NCI-H1930 (cell line): ENCODE measurements at regions not wholly inside any gene's neighbourhood (a gene's known extent, or its start where the extent isn't known, plus 50 kb on each side); places are given as distances from the start of the nearest gene placed in this dataset.

Source experiments
- DNase-seq, 2 experiments: peaks; one replicate each; lab custom pipeline; 2025; lab: John Stamatoyannopoulos, UW

- DNase-seq: no peak
These were observed 156.0 kb upstream of the TIAM1 start for GRCh38 chr21:31500071-31500470.

- no peak for DNase-seq
These were observed 154.9 kb upstream of the TIAM1 start for GRCh38 chr21:31498985-31499384.

DNA sequence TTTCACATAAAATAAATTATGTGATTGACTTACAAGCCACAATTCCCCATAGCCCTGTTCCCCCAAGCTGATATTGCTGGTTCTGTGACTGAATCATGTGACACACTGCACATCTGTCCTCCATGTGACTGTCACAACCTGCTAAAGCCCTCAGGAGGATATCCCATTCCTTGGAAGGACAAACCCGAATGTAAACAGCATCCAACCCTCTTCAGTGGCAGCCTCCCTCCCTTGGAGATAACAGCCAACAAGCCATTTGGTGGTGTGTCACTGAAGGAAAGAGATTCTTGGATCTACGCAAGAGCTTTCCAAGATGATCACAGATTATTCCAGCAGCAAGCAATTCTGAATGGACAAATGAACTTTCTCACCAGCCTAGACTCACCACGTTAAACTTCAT, 153.9 kb upstream of the TIAM1 start:
- DNase-seq: no peak

- no peak for DNase-seq
These were observed 149.4 kb upstream of the TIAM1 start for GRCh38 chr21:31493350-31493880.

DNA sequence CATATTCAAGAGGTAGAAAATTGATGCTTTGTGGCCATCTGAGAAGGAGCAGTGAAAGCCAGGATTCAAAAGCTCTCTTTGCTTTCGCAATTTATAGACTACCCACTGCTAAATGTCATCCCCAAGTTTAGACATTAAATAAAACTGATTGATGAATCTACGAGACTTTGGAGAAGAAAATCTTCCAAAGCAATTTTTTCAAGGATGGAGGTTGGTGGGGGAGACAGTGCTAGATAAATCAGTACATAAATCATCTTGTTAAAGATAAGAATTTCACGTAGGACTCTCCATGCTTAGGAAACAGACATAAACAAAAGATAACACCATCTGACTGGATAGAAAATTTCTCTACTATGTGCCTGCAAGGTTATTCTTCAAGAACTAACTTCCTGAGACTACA, 147.6 kb upstream of the TIAM1 start:
- no peak for DNase-seq

DNA sequence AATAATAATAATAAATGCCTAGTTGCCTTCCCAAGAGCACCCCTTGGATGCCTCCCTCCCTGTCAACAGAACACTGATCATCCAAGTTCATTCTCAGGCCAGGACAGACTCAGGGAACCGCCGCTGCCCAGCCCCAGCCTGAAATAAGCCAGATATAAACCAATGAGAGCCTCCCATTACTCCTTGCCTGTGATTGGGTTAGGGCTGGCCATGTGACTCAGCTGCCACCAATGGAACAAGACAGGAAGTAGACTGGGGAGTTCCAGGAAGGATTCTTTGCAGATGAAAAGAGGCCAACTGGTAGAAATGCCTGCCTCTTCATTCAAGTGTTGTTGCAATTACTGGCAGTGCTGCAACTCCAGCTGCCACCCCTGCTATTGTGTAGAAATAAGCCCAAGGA, 146.4 kb upstream of the TIAM1 start:
- DNase-seq: no peak

GRCh38 chr21:31489726-31490125, 145.7 kb upstream of the TIAM1 start:
- DNase-seq: no peak

DNA sequence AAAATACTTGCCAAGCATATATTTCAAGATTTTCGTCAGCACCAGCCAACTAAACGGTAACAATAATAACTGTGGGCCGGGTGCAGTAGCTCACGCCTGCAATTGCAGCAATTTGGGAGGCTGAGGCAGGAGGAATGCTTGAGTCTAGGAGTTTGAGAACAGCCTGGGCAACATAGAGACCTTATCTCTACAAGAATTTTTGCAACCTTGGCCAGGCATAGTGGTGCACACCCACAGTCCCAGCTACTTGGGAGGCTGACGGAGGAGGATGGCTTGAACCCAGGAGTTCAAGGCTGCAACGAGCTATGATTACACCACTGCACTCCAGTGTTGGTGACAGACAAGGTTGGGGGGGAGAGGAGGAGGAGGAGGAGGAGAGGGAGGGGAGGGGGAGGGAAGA, 145.0 kb upstream of the TIAM1 start:
- no peak for DNase-seq

GRCh38 chr21:31484219-31484618, 140.2 kb upstream of the TIAM1 start:
- DNase-seq: no peak

DNA sequence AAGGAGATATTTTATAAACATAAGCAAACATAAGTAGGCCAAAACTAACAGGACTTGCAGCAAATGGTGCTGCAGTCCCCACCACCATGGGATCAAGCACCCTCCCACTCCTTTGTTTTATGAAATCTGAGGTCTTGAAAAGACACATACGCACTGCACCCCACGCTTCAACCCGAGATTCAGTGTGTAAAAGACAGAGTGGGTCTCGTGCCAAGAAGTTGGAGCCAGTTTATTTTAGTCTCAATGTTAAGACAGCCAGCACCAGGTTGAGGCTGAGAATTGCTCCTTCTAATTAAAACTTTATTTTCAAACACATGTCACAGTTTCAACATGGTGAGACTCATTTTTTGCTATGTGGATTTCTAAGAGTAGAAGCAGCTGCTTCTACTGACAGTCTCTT, 139.1 kb upstream of the TIAM1 start:
- DNase-seq: no peak

- DNase-seq: no peak
These were observed 138.4 kb upstream of the TIAM1 start for GRCh38 chr21:31482460-31482859.

- no peak for DNase-seq
These were observed 136.2 kb upstream of the TIAM1 start for GRCh38 chr21:31480228-31480627.

DNA sequence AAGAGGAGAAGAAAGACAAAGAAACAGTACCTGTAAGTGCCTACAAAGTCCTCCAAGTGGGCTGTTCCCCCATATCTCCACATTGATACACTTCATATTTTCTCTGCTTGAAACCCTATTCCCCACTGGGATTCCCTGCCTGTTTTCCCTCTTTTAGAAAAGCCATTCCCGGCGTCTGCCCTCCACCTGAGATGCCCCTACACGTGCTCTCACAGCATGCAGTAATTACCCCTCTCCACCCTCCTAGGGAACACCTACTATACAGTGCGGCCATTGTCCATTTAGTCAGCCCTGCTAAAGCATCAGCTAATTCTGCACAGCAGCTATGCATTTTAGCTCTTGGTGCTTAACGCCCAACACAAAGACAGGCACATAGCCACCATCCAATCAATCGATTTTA, 135.7 kb upstream of the TIAM1 start:
- no peak for DNase-seq

- DNase-seq: no peak
These were observed 135.2 kb upstream of the TIAM1 start for GRCh38 chr21:31479222-31479621.

DNA sequence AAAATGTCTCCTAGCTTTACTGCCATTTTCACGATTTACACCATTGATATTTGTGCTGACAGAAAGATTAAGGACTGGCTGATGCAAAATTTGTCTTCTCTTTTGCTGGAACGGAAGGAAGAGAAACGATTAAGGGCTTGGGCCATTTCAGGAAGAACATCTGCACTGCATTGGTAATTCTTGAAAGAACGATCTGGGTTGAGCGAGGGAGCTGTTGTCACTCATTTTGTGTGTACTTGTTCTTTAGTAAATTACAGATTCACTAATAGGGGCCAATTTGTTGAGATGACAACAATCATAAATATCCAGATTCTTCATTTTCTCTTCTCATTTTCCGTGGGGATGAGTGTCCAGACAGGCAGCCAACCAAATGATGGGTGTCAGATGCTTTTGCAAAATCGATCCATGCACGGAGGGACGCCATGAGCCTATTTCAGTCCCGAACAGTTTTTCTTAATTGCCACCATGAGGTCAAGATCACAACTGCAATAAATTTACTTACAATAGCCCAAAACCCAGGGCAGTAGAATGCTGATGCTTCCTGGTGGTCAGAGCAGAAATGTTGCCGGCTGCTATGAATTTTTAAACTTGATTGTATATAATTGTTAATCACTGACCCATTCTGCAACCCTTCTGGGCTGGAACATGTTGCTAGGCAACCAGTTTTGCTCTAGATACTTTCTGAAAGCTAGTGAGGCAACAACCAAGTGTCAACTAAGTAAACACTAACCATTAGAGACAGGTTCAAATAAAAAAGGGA, 132.4 kb upstream of the TIAM1 start:
- DNase-seq: no peak

DNA sequence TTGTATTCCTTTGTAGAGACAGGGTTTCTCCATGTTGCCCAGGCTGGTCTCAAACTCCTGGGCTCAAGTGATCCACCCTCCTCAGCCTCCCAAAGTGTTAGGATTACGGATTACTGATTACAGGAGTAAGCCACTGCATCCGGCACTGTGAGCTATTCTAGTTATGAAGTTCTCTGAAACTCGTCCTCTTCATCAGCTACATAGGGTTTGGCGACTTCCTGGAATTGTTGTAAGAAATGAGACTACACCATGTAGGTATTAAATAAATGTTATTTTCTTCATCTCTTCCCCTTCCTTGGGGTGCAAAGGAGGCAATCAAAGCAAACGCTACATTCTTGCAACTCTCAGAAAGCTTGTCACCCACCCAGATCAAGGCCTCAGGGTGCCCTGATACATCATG, 131.2 kb upstream of the TIAM1 start:
- no peak for DNase-seq

DNA sequence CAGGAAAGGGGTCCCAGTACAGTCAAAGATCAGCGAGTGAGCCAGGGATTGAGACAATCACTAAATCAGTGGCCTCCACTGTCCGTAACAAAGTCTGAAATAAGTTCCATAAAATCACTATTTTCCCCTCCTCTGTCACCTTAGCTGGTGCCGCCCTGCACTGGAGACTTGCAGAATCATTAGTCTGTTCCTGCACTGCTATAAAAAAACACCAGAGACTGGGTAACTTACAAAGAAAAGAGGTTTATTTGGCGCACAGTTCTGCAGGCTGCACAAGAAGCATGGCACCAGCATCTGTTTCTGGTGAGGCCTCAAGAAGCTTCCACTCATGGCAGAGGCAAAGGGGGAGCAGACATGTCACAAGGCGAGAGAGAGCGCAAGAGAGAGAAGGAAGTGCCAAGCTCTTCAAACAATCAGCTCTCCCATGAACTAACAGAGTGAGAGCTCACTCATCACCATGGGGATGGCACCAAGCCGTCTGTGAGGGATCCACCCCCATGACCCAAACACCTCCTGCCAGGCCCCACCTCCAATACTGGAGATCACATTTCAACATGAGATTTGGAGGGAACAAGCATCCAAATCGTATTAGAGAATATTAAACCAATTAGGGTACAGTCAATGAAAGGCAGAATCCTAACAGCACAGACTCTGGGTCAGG, 129.8 kb upstream of the TIAM1 start:
- DNase-seq: no peak

DNA sequence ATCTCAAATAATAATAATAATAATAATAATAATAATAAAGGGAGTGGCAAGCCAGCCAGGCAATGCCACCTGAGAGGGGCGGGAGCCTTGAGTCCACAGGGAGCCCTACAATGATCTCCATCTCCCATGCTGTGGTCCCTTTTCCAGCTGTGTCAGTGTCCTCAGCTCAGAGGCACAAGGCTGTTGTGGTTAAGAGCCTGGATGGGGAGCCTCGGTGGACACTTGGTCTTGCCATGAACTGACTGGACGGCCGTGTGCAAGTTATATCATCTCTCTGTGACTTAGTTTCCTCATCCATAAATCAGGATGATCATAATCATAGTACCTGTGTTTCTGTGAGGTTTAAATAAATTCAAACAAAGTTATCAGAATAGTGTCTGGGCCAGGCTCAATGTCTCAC, 127.8 kb upstream of the TIAM1 start:
- DNase-seq: no peak

- no peak for DNase-seq
These were observed 127.0 kb upstream of the TIAM1 start for GRCh38 chr21:31470896-31471694.

DNA sequence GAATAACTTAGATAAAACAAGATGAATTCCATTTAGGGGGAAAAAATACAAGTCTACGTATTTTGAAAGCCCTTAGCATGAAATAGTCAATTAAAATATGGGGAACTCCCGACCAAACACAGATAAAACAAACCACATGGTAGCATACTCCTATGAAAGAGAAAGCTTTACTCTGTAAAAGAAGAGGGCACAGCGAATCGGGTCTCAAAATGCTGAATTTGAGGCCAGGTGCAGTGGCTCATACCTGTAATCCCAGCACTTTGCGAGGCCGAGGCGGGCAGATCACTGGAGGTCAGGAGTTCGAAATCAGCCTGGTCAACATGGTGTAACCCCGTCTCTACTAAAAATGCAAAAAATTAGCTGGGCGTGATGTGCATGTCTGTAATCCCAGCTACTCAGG, 116.9 kb upstream of the TIAM1 start:
- no peak for DNase-seq

DNA sequence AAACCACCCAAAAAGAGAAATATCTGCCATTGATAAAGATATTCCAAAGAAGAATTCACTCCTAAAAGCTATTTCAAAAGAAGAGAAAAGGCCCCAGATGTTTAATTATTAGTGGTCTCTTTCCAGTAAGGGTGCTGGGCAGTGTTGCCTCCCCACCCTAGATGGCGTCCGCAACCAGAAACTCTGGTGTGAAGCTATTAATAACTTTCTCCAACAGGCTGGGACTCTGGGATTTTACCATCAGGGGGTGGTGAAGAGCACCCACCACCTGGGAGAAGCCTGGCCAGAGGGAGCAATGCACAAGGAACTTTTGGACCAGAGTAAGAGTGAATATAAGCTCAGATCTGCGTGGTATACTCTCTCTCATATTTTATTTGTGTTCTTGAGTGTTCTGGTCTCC, 115.4 kb upstream of the TIAM1 start:
- no peak for DNase-seq

GRCh38 chr21:31457675-31458074, 113.6 kb upstream of the TIAM1 start:
- DNase-seq: no peak

DNA sequence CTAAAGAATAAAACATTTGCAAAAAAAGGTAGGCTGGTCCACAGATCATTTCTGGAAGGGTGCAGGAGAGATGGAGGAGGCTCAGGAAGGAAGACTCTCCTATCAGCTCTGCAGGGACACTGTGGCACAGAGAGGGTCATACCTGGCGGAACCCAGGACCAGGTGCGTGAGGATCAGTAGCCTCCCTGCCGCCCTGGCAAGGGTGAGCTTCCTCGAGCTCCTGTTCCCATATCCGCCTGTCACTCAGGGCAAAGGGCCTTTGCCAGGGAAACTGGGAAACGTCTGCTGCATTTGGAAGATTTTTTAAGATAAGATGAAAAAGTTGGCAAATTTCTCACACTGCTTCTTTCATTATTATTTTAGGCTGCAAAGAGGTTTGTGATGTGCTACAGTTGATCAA, 112.1 kb upstream of the TIAM1 start:
- DNase-seq: no peak
